RWPE2 (cell line): ENCODE measurements at regions not wholly inside any gene's neighbourhood (a gene's known extent, or its start where the extent isn't known, plus 50 kb on each side); places are given as distances from the start of the nearest gene placed in this dataset.

Experiments used
- ATAC-seq: fragments of 200-7000 bp; cut with Tn5 transposase; 3 replicates; pipeline ENCODE4 v1.9.1; 2021; ENCODE audit warnings: low read depth
- DNase-seq: peaks from one replicate; pipeline ENCODE4 v3.0.0-alpha.2; 2020; ENCODE audit warnings: low spot score
- H3K27ac ChIP-seq: fragments of 450-650 bp; 2 replicates; pipeline ENCODE4 v1.5.1; 2017; ENCODE audit warnings: mild to moderate bottlenecking; ENCODE audit not compliant: poor library complexity, severe bottlenecking
- H3K27me3 ChIP-seq: fragments of 250-450 bp; sonication (Bioruptor Pico); 2 replicates; pipeline ENCODE4 v1.5.1; 2021; ENCODE audit warnings: mild to moderate bottlenecking, moderate library complexity; ENCODE audit not compliant: insufficient read depth, poor library complexity, severe bottlenecking
- H3K36me3 ChIP-seq: fragments of 250-450 bp; sonication (Bioruptor Pico); 2 replicates; pipeline ENCODE4 v1.5.1; 2020; ENCODE audit warnings: low read depth, mild to moderate bottlenecking, moderate library complexity
- H3K4me1 ChIP-seq: fragments of 250-450 bp; sonication (Bioruptor Pico); 2 replicates; pipeline ENCODE4 v1.5.1; 2021; ENCODE audit warnings: mild to moderate bottlenecking, moderate library complexity; ENCODE audit not compliant: insufficient read depth, poor library complexity, severe bottlenecking
- H3K4me3 ChIP-seq: fragments of 250-450 bp; sonication (Bioruptor Pico); 2 replicates; pipeline ENCODE4 v1.5.1; 2021; ENCODE audit warnings: mild to moderate bottlenecking, moderate library complexity; ENCODE audit not compliant: severe bottlenecking
- H3K9me3 ChIP-seq: fragments of 250-450 bp; sonication (Bioruptor Pico); 2 replicates; pipeline ENCODE4 v1.5.1; 2021; ENCODE audit warnings: mild to moderate bottlenecking, moderate library complexity; ENCODE audit not compliant: severe bottlenecking
- CTCF ChIP-seq: fragments of 450-650 bp; IDR thresholded peaks from one replicate; pipeline ENCODE4 v1.5.1; 2017; ENCODE audit warnings: mild to moderate bottlenecking, moderate library complexity; ENCODE audit not compliant: poor library complexity, severe bottlenecking

GRCh38 chr2:39508198-39508597, 71.1 kb upstream of the MAP4K3 start:
- H3K27ac ChIP-seq: no peak overlapping the region
- DNase-seq: no peak
- no peak for TF ChIP-seq CTCF
- ATAC-seq: no peak
- H3K9me3 ChIP-seq: no peaks in the 10 kb centered on the region
- no peak overlapping the region for H3K4me3 ChIP-seq
- no peaks in the 10 kb centered on the region for H3K36me3 ChIP-seq
- H3K4me1 ChIP-seq: peaks cover 19% of the 10 kb centered on the region
- no peaks in the 10 kb centered on the region for H3K27me3 ChIP-seq

GRCh38 chr2:39510140-39510539, 73.1 kb upstream of the MAP4K3 start:
- Histone ChIP-seq H3K27me3 (no peaks in the 10 kb centered on the region), H3K4me3 (no peak overlapping the region), H3K4me1 (peaks cover 12% of the 10 kb centered on the region), H3K27ac (no peak overlapping the region), H3K36me3 (no peaks in the 10 kb centered on the region), H3K9me3 (no peaks in the 10 kb centered on the region)
- ATAC-seq (no peak), DNase-seq (no peak)
- TF ChIP-seq CTCF: no peak

- Histone ChIP-seq H3K4me3 (no peak overlapping the region), H3K36me3 (no peaks in the 10 kb centered on the region), H3K9me3 (no peaks in the 10 kb centered on the region), H3K4me1 (peaks cover 4% of the 10 kb centered on the region), H3K27me3 (no peaks in the 10 kb centered on the region), H3K27ac (no peak overlapping the region)
- no peak for ATAC-seq
- no peak for TF ChIP-seq CTCF
- DNase-seq: no peak
Observed at GRCh38 chr2:39511219-39511604, 74.1 kb upstream of the MAP4K3 start.

GRCh38 chr2:39511605-39512433, 74.7 kb upstream of the MAP4K3 start:
- TF ChIP-seq CTCF: no peak
- no peak for ATAC-seq
- no peak overlapping the region for H3K4me3 ChIP-seq
- peaks cover 9% of the 10 kb centered on the region for H3K4me1 ChIP-seq
- H3K9me3 ChIP-seq: no peaks in the 10 kb centered on the region
- no peak for DNase-seq
- no peaks in the 10 kb centered on the region for H3K27me3 ChIP-seq
- no peaks in the 10 kb centered on the region for H3K36me3 ChIP-seq
- H3K27ac ChIP-seq: no peak overlapping the region

GRCh38 chr2:39512434-39512935, 75.4 kb upstream of the MAP4K3 start:
- DNase-seq (no peak), ATAC-seq (no peak)
- H3K36me3 ChIP-seq: no peaks in the 10 kb centered on the region
- no peak overlapping the region for H3K27ac ChIP-seq
- peaks cover 10% of the 10 kb centered on the region for H3K4me1 ChIP-seq
- TF ChIP-seq CTCF: no peak
- H3K27me3 ChIP-seq: no peaks in the 10 kb centered on the region
- no peak overlapping the region for H3K4me3 ChIP-seq
- no peaks in the 10 kb centered on the region for H3K9me3 ChIP-seq
